Sigmoid colon (tissue), 4 donors: ENCODE measurements at regions not wholly inside any gene's neighbourhood (a gene's known extent, or its start where the extent isn't known, plus 50 kb on each side); places are given as distances from the start of the nearest gene placed in this dataset.

Experiments
- POLR2A ChIP-seq, 2 donors: fragments of 450-650 bp; IDR thresholded peaks; one replicate each; pipeline ENCODE4 v1.6.1; 2016; ENCODE audit warnings: antibody characterized with exemption in 2 of 2, mild to moderate bottlenecking in 2 of 2, moderate library complexity in 2 of 2
- POLR2AphosphoS5 ChIP-seq, 4 donors: sonication (generic); formaldehyde crosslinking; IDR thresholded peaks; one replicate each; pipeline ENCODE4 v1.6.1; 2017; ENCODE audit warnings: antibody characterized with exemption in 4 of 4
- TF ChIP-seq, protein P1 (sequence below), 4 experiments: fragments of 450-650 bp in 3 of 4; fragments of 200-600 bp in 1 of 4; IDR thresholded peaks; one replicate each; pipeline ENCODE4 v1.5.1; 2016 to 2019; ENCODE audit warnings: antibody characterized with exemption in 4 of 4, mild to moderate bottlenecking in 3 of 4, moderate library complexity in 2 of 4

DNA sequence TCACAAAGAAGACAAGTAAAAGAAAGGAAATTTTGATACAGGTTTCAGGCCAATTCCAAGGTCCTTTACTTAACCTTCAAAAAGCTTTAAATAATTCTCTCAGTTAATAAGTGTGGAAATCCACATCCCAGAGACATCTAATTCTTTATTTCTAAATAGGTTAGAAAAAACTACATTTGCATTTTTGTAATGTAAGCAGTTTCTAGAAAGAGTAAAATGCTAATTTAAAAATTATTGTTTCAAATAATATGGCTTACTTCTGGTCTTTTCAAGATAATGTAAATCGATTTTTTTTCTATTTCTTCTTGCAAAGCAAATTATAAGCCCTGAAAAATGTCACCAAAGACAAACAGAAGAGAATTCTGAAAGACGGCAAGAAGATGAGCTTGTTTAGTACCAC is 180.4 kb upstream of the HHIP start:
- TF ChIP-seq POLR2AphosphoS5 (IDR thresholded peaks at IDR 0.05) = no peak
- TF ChIP-seq, protein P1, sequence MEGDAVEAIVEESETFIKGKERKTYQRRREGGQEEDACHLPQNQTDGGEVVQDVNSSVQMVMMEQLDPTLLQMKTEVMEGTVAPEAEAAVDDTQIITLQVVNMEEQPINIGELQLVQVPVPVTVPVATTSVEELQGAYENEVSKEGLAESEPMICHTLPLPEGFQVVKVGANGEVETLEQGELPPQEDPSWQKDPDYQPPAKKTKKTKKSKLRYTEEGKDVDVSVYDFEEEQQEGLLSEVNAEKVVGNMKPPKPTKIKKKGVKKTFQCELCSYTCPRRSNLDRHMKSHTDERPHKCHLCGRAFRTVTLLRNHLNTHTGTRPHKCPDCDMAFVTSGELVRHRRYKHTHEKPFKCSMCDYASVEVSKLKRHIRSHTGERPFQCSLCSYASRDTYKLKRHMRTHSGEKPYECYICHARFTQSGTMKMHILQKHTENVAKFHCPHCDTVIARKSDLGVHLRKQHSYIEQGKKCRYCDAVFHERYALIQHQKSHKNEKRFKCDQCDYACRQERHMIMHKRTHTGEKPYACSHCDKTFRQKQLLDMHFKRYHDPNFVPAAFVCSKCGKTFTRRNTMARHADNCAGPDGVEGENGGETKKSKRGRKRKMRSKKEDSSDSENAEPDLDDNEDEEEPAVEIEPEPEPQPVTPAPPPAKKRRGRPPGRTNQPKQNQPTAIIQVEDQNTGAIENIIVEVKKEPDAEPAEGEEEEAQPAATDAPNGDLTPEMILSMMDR (IDR thresholded peaks at IDR 0.05) = no peak
- no peak for TF ChIP-seq POLR2A (IDR thresholded peaks at IDR 0.05)
